OCI-LY3 (cell line): ENCODE measurements at regions not wholly inside any gene's neighbourhood (a gene's known extent, or its start where the extent isn't known, plus 50 kb on each side); places are given as distances from the start of the nearest gene placed in this dataset.

Source experiments
- CTCF ChIP-seq: fragments of 200-600, 300-600 bp; sonication (generic); IDR thresholded peaks from 2 replicates; pipeline ENCODE4 v1.5.1; 2014; ENCODE audit warnings: antibody characterized with exemption, low read length, low read depth
- EZH2phosphoT487 ChIP-seq: fragments of 200-600 bp; shearing (Covaris generic); IDR thresholded peaks from 2 replicates; pipeline ENCODE4 v1.6.1; 2018; ENCODE audit warnings: antibody characterized with exemption, mixed run types, low read depth

DNA sequence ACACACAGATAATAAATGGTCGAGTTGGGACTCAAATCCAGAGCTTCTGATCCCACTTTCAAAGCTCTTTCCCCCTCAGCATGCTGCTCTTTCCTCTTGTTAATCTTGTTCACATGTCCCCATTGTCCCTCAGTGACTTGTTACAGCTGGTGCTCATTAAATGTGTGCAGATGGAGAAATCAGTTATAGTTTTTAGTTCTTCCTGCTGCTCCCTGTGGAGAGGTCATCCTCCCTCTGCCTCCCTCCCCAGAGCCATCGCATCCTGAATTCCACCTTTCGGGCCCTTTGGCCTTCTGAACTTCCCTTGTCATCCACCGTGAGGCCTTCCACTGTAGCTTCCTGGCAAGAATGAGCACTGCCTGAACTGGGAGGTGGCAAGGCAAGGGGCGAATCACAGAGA, 179.6 kb downstream of the WSCD1 start:
- TF ChIP-seq EZH2phosphoT487 (no peak), CTCF (no peak)
